HFFc6 (cell line): ENCODE measurements at regions not wholly inside any gene's neighbourhood (a gene's known extent, or its start where the extent isn't known, plus 50 kb on each side); places are given as distances from the start of the nearest gene placed in this dataset.

Experiments
- DNase-seq: peaks from one replicate; pipeline ENCODE4 v3.0.0-alpha.2; 2018
- H3K27ac Mint-ChIP-seq: 2 replicates; pipeline ENCODE4 v1.8.0; 2020; ENCODE audit warnings: mild to moderate bottlenecking, mixed read lengths
- H3K27me3 Mint-ChIP-seq: 2 replicates; pipeline ENCODE4 v1.8.0; 2021; ENCODE audit warnings: mild to moderate bottlenecking, moderate library complexity, mixed read lengths; ENCODE audit not compliant: insufficient read depth
- H3K36me3 Mint-ChIP-seq: 2 replicates; pipeline ENCODE4 v1.8.0; 2021; ENCODE audit warnings: low read depth, mixed read lengths
- H3K4me1 Mint-ChIP-seq: 2 replicates; pipeline ENCODE4 v1.8.0; 2020; ENCODE audit warnings: low read depth, mixed read lengths
- H3K4me3 Mint-ChIP-seq: 2 replicates; pipeline ENCODE4 v1.8.0; 2020; ENCODE audit warnings: mild to moderate bottlenecking, moderate library complexity, mixed read lengths
- H3K9me3 Mint-ChIP-seq: 2 replicates; pipeline ENCODE4 v1.8.0; 2020; ENCODE audit warnings: mild to moderate bottlenecking, mixed read lengths
- TF ChIP-seq, protein P1 (sequence below): fragments of 200-600 bp; sonication (generic); IDR thresholded peaks from 2 replicates; pipeline ENCODE4 v1.5.0; 2021; ENCODE audit warnings: antibody characterized with exemption, mild to moderate bottlenecking

GRCh38 chr5:144947023-144947422 is 776.4 kb downstream of the KCTD16 start:
- DNase-seq, result no peak
- Mint-ChIP-seq H3K27me3 (no peaks in the 10 kb centered on the region; the same call in none of the 2 replicates), H3K4me3 (no peak overlapping the region)

DNA sequence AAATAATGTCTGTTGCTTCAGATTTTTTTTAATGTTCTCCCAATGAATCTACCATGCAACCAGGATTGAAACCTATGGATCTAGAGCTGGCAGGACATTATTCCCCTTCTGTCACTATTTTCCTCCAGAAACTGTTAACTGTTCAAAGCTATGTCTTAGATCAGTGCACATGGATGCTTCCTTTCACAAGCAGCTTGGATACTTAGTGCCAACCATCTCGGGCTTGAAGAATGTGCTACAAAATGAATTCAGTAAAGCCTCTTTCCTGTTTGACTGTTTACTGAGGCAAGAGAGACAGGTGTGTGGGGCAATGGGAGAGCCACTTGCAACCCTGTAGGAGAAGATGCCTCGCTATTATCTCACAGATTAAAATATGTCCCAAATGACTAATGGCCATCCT is 774.8 kb downstream of the KCTD16 start:
- no peak for DNase-seq
- Mint-ChIP-seq H3K4me3 (no peak overlapping the region), H3K9me3 (no peaks in the 10 kb centered on the region), H3K4me1 (peaks cover 17% of the 10 kb centered on the region; the same call in 1 of the 2 replicates), H3K36me3 (no peaks in the 10 kb centered on the region), H3K27ac (no peak overlapping the region), H3K27me3 (no peaks in the 10 kb centered on the region; the same call in none of the 2 replicates)
- TF ChIP-seq, protein P1, sequence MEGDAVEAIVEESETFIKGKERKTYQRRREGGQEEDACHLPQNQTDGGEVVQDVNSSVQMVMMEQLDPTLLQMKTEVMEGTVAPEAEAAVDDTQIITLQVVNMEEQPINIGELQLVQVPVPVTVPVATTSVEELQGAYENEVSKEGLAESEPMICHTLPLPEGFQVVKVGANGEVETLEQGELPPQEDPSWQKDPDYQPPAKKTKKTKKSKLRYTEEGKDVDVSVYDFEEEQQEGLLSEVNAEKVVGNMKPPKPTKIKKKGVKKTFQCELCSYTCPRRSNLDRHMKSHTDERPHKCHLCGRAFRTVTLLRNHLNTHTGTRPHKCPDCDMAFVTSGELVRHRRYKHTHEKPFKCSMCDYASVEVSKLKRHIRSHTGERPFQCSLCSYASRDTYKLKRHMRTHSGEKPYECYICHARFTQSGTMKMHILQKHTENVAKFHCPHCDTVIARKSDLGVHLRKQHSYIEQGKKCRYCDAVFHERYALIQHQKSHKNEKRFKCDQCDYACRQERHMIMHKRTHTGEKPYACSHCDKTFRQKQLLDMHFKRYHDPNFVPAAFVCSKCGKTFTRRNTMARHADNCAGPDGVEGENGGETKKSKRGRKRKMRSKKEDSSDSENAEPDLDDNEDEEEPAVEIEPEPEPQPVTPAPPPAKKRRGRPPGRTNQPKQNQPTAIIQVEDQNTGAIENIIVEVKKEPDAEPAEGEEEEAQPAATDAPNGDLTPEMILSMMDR, result no peak

More at GRCh38 chr5:144947023-144947422, 776.4 kb downstream of the KCTD16 start:
- Mint-ChIP-seq H3K4me1 (peaks cover 17% of the 10 kb centered on the region; the same call in 1 of the 2 replicates), H3K36me3 (no peaks in the 10 kb centered on the region), H3K27ac (no peak overlapping the region), H3K9me3 (no peaks in the 10 kb centered on the region)
- TF ChIP-seq, protein P1, result no peak

DNA sequence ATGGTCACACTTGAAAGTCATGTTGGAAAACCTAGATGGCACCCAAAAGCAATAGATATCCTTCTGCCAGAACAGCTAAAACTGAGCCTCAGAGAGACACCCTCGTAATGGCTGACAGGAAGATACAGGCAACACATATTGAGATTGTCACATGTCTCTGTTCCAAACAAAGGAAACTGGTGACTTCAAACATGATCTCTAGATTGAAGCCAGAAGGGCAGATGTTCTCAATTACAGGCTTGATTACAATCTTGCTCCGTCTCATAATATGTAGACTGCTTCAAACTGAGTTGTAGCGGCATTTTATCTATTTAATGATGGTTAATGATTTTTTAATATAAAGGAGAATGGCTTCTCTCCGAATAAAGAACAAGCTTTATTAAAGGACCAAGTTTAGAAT is 774.3 kb downstream of the KCTD16 start:
- H3K4me3 Mint-ChIP-seq, result no peak overlapping the region
- no peaks in the 10 kb centered on the region for H3K36me3 Mint-ChIP-seq
- DNase-seq, result no peak
- H3K9me3 Mint-ChIP-seq, result no peaks in the 10 kb centered on the region
- no peaks in the 10 kb centered on the region; the same call in 1 of the 2 replicates for H3K27me3 Mint-ChIP-seq
- no peak overlapping the region for H3K27ac Mint-ChIP-seq
- H3K4me1 Mint-ChIP-seq, result peaks cover 17% of the 10 kb centered on the region; the same call in 1 of the 2 replicates
- TF ChIP-seq, protein P1, result no peak

GRCh38 chr5:144941004-144941403 is 770.3 kb downstream of the KCTD16 start:
- Mint-ChIP-seq H3K9me3 (no peaks in the 10 kb centered on the region), H3K4me1 (peaks cover 13% of the 10 kb centered on the region; the same call in 1 of the 2 replicates), H3K27me3 (peaks cover 3% of the 10 kb centered on the region; the same call in 1 of the 2 replicates), H3K27ac (no peak overlapping the region), H3K4me3 (no peak overlapping the region), H3K36me3 (peaks cover 5% of the 10 kb centered on the region; the same call in 1 of the 2 replicates)
- TF ChIP-seq, protein P1, result no peak
- DNase-seq, result no peak

GRCh38 chr5:144918371-144918770 is 747.7 kb downstream of the KCTD16 start:
- no peak for DNase-seq
- Mint-ChIP-seq H3K27ac (no peak overlapping the region), H3K27me3 (peaks cover 5% of the 10 kb centered on the region), H3K4me1 (no peaks in the 10 kb centered on the region), H3K4me3 (no peak overlapping the region), H3K36me3 (no peaks in the 10 kb centered on the region), H3K9me3 (no peaks in the 10 kb centered on the region)
- TF ChIP-seq, protein P1, result no peak
